ENCODE measurements at regions not wholly inside any gene's neighbourhood (a gene's known extent, or its start where the extent isn't known, plus 50 kb on each side); places are given as distances from the start of the nearest gene placed in this dataset.
"Not testable (repeated sequence)": the region's sequence is repeated elsewhere in the genome, so short reads cannot be mapped to it uniquely, and the experiment has no call there.

- not testable (repeated sequence) for TF ChIP-seq CTCF (conservative IDR thresholded peaks at IDR 0.05 in 1 of 2, IDR thresholded peaks at IDR 0.05 in 1 of 2; ENCODE audit: low read depth in 1 of 2, low read length in 2 of 2); EZH2 (IDR thresholded peaks at IDR 0.05; ENCODE audit: low read length, missing control alignments)
Measured at GRCh38 chr11:115633977-115634376, 129.8 kb upstream of the CADM1 start.
